ENCODE measurements at regions not wholly inside any gene's neighbourhood (a gene's known extent, or its start where the extent isn't known, plus 50 kb on each side); places are given as distances from the start of the nearest gene placed in this dataset.

GRCh38 chr2:41743324-41743723, 304.5 kb upstream of the PKDCC start:
- no peak for TF ChIP-seq TAF1 (IDR thresholded peaks at IDR 0.05; ENCODE audit: low read depth, low read length)
- TF ChIP-seq POLR2AphosphoS5 (IDR thresholded peaks at IDR 0.05; ENCODE audit: low read depth, low read length) = no peak
- TF ChIP-seq POLR2A (IDR thresholded peaks at IDR 0.05; ENCODE audit: low read depth, low read length) = no peak
- TF ChIP-seq POU2F2 (IDR thresholded peaks at IDR 0.05; ENCODE audit: low read depth, low read length) = no peak
- TF ChIP-seq SPI1 (IDR thresholded peaks at IDR 0.05; ENCODE audit: low read depth, low read length) = no peak
